Neural crest cell (in vitro differentiated cells): ENCODE measurements at regions not wholly inside any gene's neighbourhood (a gene's known extent, or its start where the extent isn't known, plus 50 kb on each side); places are given as distances from the start of the nearest gene placed in this dataset.

Experiments used
- DNase-seq: peaks from one replicate; pipeline ENCODE4 v3.0.0; 2021; ENCODE audit warnings: low read depth, mixed read lengths, low spot score
- H3K27ac Mint-ChIP-seq: one replicate; pipeline ENCODE4 v1.8.0; 2021; ENCODE audit warnings: mild to moderate bottlenecking, mixed read lengths; ENCODE audit not compliant: unreplicated experiment
- H3K27me3 Mint-ChIP-seq: 2 replicates; pipeline ENCODE4 v1.8.0; 2021; ENCODE audit warnings: low read depth, mild to moderate bottlenecking, mixed read lengths
- H3K36me3 Mint-ChIP-seq: 2 replicates; pipeline ENCODE4 v1.8.0; 2021; ENCODE audit warnings: low read depth, mild to moderate bottlenecking, mixed read lengths
- H3K4me1 Mint-ChIP-seq: 2 replicates; pipeline ENCODE4 v1.8.0; 2021; ENCODE audit warnings: mixed read lengths
- H3K4me3 Mint-ChIP-seq: one replicate; pipeline ENCODE4 v1.8.0; 2021; ENCODE audit warnings: mild to moderate bottlenecking, mixed read lengths
- H3K9me3 Mint-ChIP-seq: 2 replicates; pipeline ENCODE4 v1.8.0; 2021; ENCODE audit warnings: mixed read lengths
- CTCF ChIP-seq: fragments of 200-600 bp; sonication (generic); conservative IDR thresholded peaks from 2 replicates; pipeline ENCODE4 v1.5.0; 2021; ENCODE audit warnings: antibody characterized with exemption, mild to moderate bottlenecking

DNA sequence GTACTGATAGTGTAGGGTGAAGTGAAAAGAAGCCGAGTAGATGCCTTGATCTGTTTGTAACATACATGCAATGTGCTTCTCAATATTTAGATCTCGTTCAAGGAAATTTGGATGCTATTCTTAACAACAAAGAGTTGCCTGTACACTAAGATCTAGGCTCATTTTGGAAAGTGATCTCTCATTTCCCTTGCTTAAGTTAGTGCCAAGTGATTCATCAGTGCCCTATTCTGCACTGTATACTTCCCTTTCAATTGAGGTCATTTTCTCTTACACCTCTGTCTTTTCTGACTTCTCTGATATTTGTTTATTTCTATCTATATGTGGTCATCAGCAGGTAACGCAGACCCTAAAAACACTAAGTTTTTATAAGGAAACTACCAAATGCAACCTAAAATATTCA lies 528.6 kb upstream of the PTPRD start:
- no peaks in the 10 kb centered on the region for H3K9me3 Mint-ChIP-seq
- no peak overlapping the region for H3K27ac Mint-ChIP-seq
- DNase-seq = no peak
- no peak overlapping the region for H3K4me3 Mint-ChIP-seq
- no peaks in the 10 kb centered on the region for H3K4me1 Mint-ChIP-seq
- H3K27me3 Mint-ChIP-seq = no peaks in the 10 kb centered on the region
- H3K36me3 Mint-ChIP-seq = no peaks in the 10 kb centered on the region
- TF ChIP-seq CTCF = no peak

DNA sequence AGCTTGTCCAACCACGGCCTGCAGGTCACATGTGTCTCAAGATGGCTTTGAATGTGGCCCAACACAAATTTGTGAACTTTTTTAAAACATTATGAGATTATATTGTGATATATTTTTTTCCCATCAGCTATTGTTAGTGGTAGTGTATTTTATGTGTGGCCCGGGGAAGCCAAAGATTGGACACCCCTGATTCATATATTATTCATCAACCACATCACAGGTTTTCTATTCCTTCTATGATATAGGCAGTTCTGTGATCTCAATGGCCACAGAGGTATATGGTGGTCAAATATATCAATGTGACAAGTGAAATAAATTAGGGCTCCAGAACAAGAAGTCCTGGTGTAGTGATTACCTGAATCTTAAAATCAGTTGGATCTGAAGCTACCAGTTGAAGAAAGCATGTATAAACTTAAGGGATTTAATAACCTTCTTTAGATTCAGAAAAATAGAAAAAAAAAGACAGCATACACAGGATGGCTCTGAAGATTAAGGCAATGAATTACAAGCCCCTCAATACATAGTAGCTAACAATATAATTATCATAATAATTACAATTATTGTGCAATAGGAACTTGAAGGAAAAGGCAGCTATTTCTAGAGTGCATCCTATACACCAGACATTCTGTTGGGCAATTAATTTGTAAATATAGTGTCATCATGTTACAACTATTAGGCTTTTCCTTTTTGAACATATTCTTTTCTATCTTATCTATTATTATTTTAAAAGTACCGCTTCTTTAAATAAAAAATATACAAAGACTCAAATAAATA lies 530.4 kb upstream of the PTPRD start:
- H3K27ac Mint-ChIP-seq = no peak overlapping the region
- no peaks in the 10 kb centered on the region for H3K9me3 Mint-ChIP-seq
- no peak overlapping the region for H3K4me3 Mint-ChIP-seq
- no peaks in the 10 kb centered on the region for H3K36me3 Mint-ChIP-seq
- no peak for TF ChIP-seq CTCF
- DNase-seq = no peak
- H3K27me3 Mint-ChIP-seq = no peaks in the 10 kb centered on the region
- H3K4me1 Mint-ChIP-seq = no peaks in the 10 kb centered on the region

- no peak for DNase-seq
These were observed 531.9 kb upstream of the PTPRD start for GRCh38 chr9:11144746-11145145.

GRCh38 chr9:11148189-11148588 lies 535.4 kb upstream of the PTPRD start:
- Mint-ChIP-seq H3K4me1 (no peaks in the 10 kb centered on the region), H3K27ac (no peak overlapping the region), H3K36me3 (no peaks in the 10 kb centered on the region), H3K4me3 (no peak overlapping the region), H3K27me3 (no peaks in the 10 kb centered on the region), H3K9me3 (no peaks in the 10 kb centered on the region)
- DNase-seq = no peak
- no peak for TF ChIP-seq CTCF

More at GRCh38 chr9:11144746-11145145, 531.9 kb upstream of the PTPRD start:
- no peak overlapping the region for H3K27ac Mint-ChIP-seq
- no peaks in the 10 kb centered on the region for H3K36me3 Mint-ChIP-seq
- no peak overlapping the region for H3K4me3 Mint-ChIP-seq
- no peaks in the 10 kb centered on the region for H3K9me3 Mint-ChIP-seq
- no peaks in the 10 kb centered on the region for H3K4me1 Mint-ChIP-seq
- no peak for TF ChIP-seq CTCF
- H3K27me3 Mint-ChIP-seq = no peaks in the 10 kb centered on the region

GRCh38 chr9:11149065-11149464 lies 536.3 kb upstream of the PTPRD start:
- Mint-ChIP-seq H3K27ac (no peak overlapping the region), H3K36me3 (no peaks in the 10 kb centered on the region), H3K4me1 (no peaks in the 10 kb centered on the region), H3K9me3 (no peaks in the 10 kb centered on the region), H3K27me3 (no peaks in the 10 kb centered on the region), H3K4me3 (no peak overlapping the region)
- peak; percentile 2 for DNase-seq
- no peak for TF ChIP-seq CTCF
